Prostate gland (tissue), 2 donors: ENCODE measurements at regions not wholly inside any gene's neighbourhood (a gene's known extent, or its start where the extent isn't known, plus 50 kb on each side); places are given as distances from the start of the nearest gene placed in this dataset.

Experiments used
- POLR2A ChIP-seq: fragments of 450-650 bp; IDR thresholded peaks from one replicate; pipeline ENCODE4 v1.6.1; 2016; ENCODE audit warnings: antibody characterized with exemption, mild to moderate bottlenecking
- TF ChIP-seq, protein P1 (sequence below), 4 experiments: fragments of 200-600 bp in 2 of 4; fragments of 450-650 bp in 2 of 4; sonication (generic) in 2 of 4; IDR thresholded peaks; 1 replicate in 3 of 4; 2 replicates in 1 of 4; pipeline ENCODE4 v1.5.1; 2016 to 2019; ENCODE audit warnings: antibody characterized with exemption in 4 of 4, mild to moderate bottlenecking in 2 of 4, moderate library complexity in 2 of 4

DNA sequence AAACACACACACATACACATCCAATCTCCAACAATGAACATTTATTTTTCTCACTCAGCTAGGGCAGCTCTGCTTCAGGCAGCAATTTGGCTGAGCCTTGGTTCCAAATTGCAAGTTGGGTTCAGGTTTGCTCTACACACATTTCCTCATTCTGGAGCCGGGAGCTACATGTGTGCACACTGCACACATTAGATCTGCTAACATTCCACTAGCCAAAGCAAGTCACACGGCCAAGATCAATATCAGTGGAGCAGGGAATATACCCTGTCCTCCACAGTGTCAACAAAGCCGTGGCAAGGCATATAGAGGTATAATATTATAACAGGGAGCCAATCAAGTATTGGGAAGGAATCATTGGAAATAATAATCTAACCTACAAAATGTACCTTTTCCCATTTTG lies 57.5 kb upstream of the PPP1R3C start:
- TF ChIP-seq, protein P1, sequence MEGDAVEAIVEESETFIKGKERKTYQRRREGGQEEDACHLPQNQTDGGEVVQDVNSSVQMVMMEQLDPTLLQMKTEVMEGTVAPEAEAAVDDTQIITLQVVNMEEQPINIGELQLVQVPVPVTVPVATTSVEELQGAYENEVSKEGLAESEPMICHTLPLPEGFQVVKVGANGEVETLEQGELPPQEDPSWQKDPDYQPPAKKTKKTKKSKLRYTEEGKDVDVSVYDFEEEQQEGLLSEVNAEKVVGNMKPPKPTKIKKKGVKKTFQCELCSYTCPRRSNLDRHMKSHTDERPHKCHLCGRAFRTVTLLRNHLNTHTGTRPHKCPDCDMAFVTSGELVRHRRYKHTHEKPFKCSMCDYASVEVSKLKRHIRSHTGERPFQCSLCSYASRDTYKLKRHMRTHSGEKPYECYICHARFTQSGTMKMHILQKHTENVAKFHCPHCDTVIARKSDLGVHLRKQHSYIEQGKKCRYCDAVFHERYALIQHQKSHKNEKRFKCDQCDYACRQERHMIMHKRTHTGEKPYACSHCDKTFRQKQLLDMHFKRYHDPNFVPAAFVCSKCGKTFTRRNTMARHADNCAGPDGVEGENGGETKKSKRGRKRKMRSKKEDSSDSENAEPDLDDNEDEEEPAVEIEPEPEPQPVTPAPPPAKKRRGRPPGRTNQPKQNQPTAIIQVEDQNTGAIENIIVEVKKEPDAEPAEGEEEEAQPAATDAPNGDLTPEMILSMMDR (IDR thresholded peaks at IDR 0.05): no peak
- TF ChIP-seq POLR2A: no peak
